Bronchial epithelial cell (primary cell): ENCODE measurements at regions not wholly inside any gene's neighbourhood (a gene's known extent, or its start where the extent isn't known, plus 50 kb on each side); places are given as distances from the start of the nearest gene placed in this dataset.

ENCODE experiments used
- DNase-seq: peaks from one replicate; pipeline ENCODE4 v3.0.0-alpha.2; 2010; ENCODE audit warnings: low read depth
- FAIRE-seq: peaks from 2 replicates; lab custom pipeline; 2011; peaks lifted over from hg19 to GRCh38; lab: Jason Lieb, UNC
- H3K27me3 ChIP-seq: 2 replicates; pipeline ENCODE4 v1.5.1; 2011; ENCODE audit warnings: low read length; ENCODE audit not compliant: control insufficient read depth, insufficient read depth
- H3K36me3 ChIP-seq: 2 replicates; pipeline ENCODE4 v1.5.1; 2011; ENCODE audit warnings: low read length; ENCODE audit not compliant: control insufficient read depth, insufficient read depth
- H3K4me3 ChIP-seq: 2 replicates; pipeline ENCODE4 v1.5.1; 2011; ENCODE audit warnings: mild to moderate bottlenecking, low read depth, low read length, control low read depth
- TF ChIP-seq, protein P1 (sequence below): IDR thresholded peaks from 2 replicates; pipeline ENCODE4 v1.5.1; 2011; ENCODE audit warnings: mild to moderate bottlenecking, moderate library complexity, low read length, control low read depth, inconsistent platforms; ENCODE audit not compliant: insufficient read depth, severe bottlenecking

- no peak for FAIRE-seq
- TF ChIP-seq, protein P1, sequence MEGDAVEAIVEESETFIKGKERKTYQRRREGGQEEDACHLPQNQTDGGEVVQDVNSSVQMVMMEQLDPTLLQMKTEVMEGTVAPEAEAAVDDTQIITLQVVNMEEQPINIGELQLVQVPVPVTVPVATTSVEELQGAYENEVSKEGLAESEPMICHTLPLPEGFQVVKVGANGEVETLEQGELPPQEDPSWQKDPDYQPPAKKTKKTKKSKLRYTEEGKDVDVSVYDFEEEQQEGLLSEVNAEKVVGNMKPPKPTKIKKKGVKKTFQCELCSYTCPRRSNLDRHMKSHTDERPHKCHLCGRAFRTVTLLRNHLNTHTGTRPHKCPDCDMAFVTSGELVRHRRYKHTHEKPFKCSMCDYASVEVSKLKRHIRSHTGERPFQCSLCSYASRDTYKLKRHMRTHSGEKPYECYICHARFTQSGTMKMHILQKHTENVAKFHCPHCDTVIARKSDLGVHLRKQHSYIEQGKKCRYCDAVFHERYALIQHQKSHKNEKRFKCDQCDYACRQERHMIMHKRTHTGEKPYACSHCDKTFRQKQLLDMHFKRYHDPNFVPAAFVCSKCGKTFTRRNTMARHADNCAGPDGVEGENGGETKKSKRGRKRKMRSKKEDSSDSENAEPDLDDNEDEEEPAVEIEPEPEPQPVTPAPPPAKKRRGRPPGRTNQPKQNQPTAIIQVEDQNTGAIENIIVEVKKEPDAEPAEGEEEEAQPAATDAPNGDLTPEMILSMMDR, result no peak
- Histone ChIP-seq H3K4me3 (no peak overlapping the region), H3K36me3 (no peaks in the 10 kb centered on the region), H3K27me3 (no peaks in the 10 kb centered on the region)
- DNase-seq, result no peak
Observed at GRCh38 chr9:94159069-94159939, 75.0 kb downstream of the PTPDC1 start.

GRCh38 chr9:94160594-94161501 lies 76.6 kb downstream of the PTPDC1 start:
- no peak overlapping the region for H3K4me3 ChIP-seq
- TF ChIP-seq, protein P1, result no peak
- FAIRE-seq, result no peak
- H3K36me3 ChIP-seq, result no peaks in the 10 kb centered on the region
- DNase-seq, result no peak
- no peaks in the 10 kb centered on the region for H3K27me3 ChIP-seq

DNA sequence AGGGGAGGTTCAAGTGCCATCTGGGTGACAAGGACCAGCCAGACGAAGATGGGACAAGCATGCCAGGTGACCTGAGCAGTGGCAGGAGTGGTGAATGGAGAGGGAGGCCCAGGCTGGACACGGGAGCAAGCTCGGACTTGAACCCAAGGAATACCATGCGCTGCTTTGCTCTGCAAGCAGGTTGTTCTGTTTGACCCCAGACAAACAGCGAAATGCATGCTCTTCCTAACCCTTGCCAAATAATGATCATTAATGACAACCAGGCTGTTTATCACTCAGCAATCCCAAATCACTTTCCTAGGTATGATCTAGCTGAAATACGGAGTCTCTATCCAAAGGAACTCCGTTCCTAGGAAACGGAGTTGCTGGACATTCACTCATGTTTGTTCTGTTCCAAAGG lies 77.4 kb downstream of the PTPDC1 start:
- no peaks in the 10 kb centered on the region for H3K36me3 ChIP-seq
- TF ChIP-seq, protein P1, result no peak
- H3K4me3 ChIP-seq, result no peak overlapping the region
- H3K27me3 ChIP-seq, result no peaks in the 10 kb centered on the region
- no peak for DNase-seq
- FAIRE-seq, result no peak

GRCh38 chr9:94164806-94165549 lies 80.7 kb downstream of the PTPDC1 start:
- FAIRE-seq, result no peak
- TF ChIP-seq, protein P1, result no peak
- Histone ChIP-seq H3K36me3 (no peaks in the 10 kb centered on the region), H3K4me3 (no peak overlapping the region), H3K27me3 (no peaks in the 10 kb centered on the region)
- no peak for DNase-seq

DNA sequence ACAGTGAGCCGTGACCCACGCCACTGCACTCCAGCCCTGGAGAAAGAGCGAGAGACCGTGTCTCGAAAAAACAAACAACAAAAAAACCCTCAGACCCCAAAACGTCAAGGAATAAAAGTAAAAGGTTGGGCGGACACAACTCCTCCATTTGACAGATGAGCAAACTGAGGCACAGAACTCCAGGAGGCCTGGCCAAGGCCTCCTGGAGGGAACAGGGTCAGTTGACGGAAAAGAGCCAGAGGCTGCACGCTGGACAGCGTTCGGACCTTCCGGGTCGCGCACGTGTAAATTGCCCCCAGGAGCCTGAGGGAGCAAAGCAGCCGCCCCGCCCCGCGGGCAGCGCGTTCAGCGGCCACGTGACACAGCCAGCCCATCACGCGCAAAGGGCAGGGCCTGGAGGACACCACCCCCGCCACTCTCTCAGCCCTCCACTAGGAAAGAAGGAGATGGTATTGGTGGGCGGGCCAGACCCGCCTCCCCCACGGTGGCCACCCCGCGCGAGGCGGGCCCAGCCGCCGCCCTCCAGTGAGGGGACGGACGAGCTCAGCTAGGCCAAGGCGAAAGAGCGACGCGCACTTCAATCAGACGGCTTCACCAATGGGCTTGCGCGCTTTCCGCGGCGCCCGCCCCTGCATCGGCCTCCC lies 81.5 kb downstream of the PTPDC1 start:
- FAIRE-seq (no peak), DNase-seq (peak; percentile 92)
- TF ChIP-seq, protein P1, result no peak
- Histone ChIP-seq H3K4me3 (peak overlapping the region; percentile 87), H3K36me3 (no peaks in the 10 kb centered on the region), H3K27me3 (no peaks in the 10 kb centered on the region)
